DND-41 (cell line): ENCODE measurements at regions not wholly inside any gene's neighbourhood (a gene's known extent, or its start where the extent isn't known, plus 50 kb on each side); places are given as distances from the start of the nearest gene placed in this dataset.

Experiments used
- CTCF ChIP-seq: IDR thresholded peaks from 2 replicates; pipeline ENCODE4 v1.5.1; 2012; ENCODE audit warnings: borderline replicate concordance, low read length, moderate library complexity, mild to moderate bottlenecking; ENCODE audit not compliant: poor library complexity, severe bottlenecking; ENCODE audit errors: extremely low read depth
- EZH2 ChIP-seq: IDR thresholded peaks from 3 replicates; pipeline ENCODE4 v1.6.1; 2012; ENCODE audit warnings: borderline replicate concordance, low read depth, mild to moderate bottlenecking, moderate library complexity, low read length, inconsistent platforms; ENCODE audit not compliant: severe bottlenecking

- no peak for TF ChIP-seq CTCF
- no peak for TF ChIP-seq EZH2
Measured at GRCh38 chr7:81534996-81535395, 234.9 kb downstream of the HGF start.
